Neutrophil (primary cell): ENCODE measurements at regions not wholly inside any gene's neighbourhood (a gene's known extent, or its start where the extent isn't known, plus 50 kb on each side); places are given as distances from the start of the nearest gene placed in this dataset.

ENCODE experiments used
- H3K27ac ChIP-seq: fragments of 200-600 bp; sonication (generic); 2 replicates; pipeline ENCODE4 v1.5.1; 2016; ENCODE audit warnings: mild to moderate bottlenecking, moderate library complexity
- H3K27me3 ChIP-seq: fragments of 200-600 bp; sonication (generic); 2 replicates; pipeline ENCODE4 v1.6.0; 2016; ENCODE audit warnings: mild to moderate bottlenecking
- H3K36me3 ChIP-seq: fragments of 200-600 bp; sonication (generic); 2 replicates; pipeline ENCODE4 v1.5.1; 2017
- H3K4me1 ChIP-seq, 2 experiments: fragments of 200-600 bp in 1 of 2; sonication (generic) in 1 of 2; 1 replicate in 1 of 2; 2 replicates in 1 of 2; pipeline versions ENCODE4 v1.5.1 to v1.6.1; 2013 to 2016; ENCODE audit warnings: low read depth in 1 of 2, low read length in 1 of 2, mild to moderate bottlenecking in 1 of 2, moderate library complexity in 1 of 2; ENCODE audit not compliant: control insufficient read depth in 1 of 2, insufficient read depth in 1 of 2
- H3K4me3 ChIP-seq, 2 experiments: fragments of 200-600 bp in 1 of 2; sonication (generic) in 1 of 2; 1 replicate in 1 of 2; 2 replicates in 1 of 2; pipeline ENCODE4 v1.5.1; 2013 to 2016; ENCODE audit warnings: low read depth in 1 of 2, low read length in 1 of 2, mild to moderate bottlenecking in 1 of 2, moderate library complexity in 1 of 2
- H3K9me3 ChIP-seq: fragments of 200-600 bp; sonication (generic); 2 replicates; pipeline ENCODE4 v1.5.1; 2016
- TF ChIP-seq, protein P1 (sequence below): fragments of 200-600 bp; sonication (generic); IDR thresholded peaks from 2 replicates; pipeline ENCODE4 v1.5.1; 2016; ENCODE audit warnings: antibody characterized with exemption

GRCh38 chr16:56019274-56019673 is 144.1 kb upstream of the CES5A start:
- Histone ChIP-seq H3K4me3 (no peak overlapping the region), H3K36me3 (no peaks in the 10 kb centered on the region), H3K27me3 (no peaks in the 10 kb centered on the region), H3K4me1 (no peaks in the 10 kb centered on the region), H3K27ac (no peak overlapping the region), H3K9me3 (no peaks in the 10 kb centered on the region)
- TF ChIP-seq, protein P1, sequence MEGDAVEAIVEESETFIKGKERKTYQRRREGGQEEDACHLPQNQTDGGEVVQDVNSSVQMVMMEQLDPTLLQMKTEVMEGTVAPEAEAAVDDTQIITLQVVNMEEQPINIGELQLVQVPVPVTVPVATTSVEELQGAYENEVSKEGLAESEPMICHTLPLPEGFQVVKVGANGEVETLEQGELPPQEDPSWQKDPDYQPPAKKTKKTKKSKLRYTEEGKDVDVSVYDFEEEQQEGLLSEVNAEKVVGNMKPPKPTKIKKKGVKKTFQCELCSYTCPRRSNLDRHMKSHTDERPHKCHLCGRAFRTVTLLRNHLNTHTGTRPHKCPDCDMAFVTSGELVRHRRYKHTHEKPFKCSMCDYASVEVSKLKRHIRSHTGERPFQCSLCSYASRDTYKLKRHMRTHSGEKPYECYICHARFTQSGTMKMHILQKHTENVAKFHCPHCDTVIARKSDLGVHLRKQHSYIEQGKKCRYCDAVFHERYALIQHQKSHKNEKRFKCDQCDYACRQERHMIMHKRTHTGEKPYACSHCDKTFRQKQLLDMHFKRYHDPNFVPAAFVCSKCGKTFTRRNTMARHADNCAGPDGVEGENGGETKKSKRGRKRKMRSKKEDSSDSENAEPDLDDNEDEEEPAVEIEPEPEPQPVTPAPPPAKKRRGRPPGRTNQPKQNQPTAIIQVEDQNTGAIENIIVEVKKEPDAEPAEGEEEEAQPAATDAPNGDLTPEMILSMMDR, result no peak

GRCh38 chr16:56013962-56014552 is 138.9 kb upstream of the CES5A start:
- TF ChIP-seq, protein P1, result no peak
- Histone ChIP-seq H3K36me3 (no peaks in the 10 kb centered on the region), H3K4me1 (no peaks in the 10 kb centered on the region), H3K27ac (no peak overlapping the region), H3K4me3 (no peak overlapping the region), H3K27me3 (no peaks in the 10 kb centered on the region), H3K9me3 (no peaks in the 10 kb centered on the region)

DNA sequence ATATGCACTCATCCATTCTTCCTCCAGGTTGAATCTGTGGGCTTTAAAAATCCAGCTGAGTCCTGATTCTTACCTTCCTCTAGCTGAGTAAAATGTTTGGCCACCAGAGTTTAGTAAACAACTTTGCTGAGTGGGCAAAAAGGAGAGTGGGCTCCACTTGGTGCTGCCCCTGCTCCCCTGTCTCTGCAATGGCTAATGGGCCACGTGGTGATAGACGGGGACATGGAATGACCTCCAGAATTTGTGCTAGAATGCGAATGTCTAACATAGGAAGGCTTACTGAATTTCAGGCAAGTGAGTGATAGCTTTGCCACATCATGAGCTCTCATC is 137.3 kb upstream of the CES5A start:
- no peaks in the 10 kb centered on the region for H3K9me3 ChIP-seq
- no peak overlapping the region for H3K27ac ChIP-seq
- no peaks in the 10 kb centered on the region for H3K36me3 ChIP-seq
- no peaks in the 10 kb centered on the region for H3K27me3 ChIP-seq
- H3K4me1 ChIP-seq, result no peaks in the 10 kb centered on the region
- no peak overlapping the region for H3K4me3 ChIP-seq
- TF ChIP-seq, protein P1, result no peak

DNA sequence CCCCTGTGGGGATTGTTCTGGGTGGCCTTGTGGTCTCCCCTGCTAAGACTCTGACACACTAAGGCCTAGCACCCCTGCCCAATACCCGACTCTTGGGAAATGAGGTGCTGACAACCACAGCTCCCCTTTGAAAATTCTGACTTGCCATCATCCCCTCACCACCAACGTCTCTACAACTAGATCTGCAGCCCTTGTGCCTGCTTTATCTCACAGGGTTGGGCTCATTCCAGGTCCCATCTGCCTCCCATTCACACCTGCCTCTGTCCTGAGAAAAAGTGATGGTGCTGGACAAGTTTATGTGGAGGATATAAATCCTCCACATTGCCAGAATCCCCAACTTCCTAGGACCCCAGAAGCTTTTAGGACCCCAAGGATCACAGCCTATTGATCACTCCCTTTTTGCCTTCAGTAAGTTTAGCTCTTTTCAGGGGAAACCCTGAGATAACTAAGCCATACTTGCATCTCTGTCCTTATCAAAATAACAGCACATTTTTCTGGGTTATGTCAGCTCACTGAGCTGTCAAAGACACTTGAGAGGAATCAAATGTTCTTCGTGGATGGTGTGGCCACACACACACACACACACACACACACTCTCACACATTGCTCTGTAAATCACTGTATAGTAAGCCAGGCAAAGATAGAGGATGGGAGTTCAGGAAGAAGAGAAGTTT is 136.8 kb upstream of the CES5A start:
- Histone ChIP-seq H3K9me3 (no peaks in the 10 kb centered on the region), H3K27me3 (no peaks in the 10 kb centered on the region), H3K4me3 (no peak overlapping the region), H3K36me3 (no peaks in the 10 kb centered on the region), H3K4me1 (no peaks in the 10 kb centered on the region), H3K27ac (no peak overlapping the region)
- TF ChIP-seq, protein P1, result no peak

GRCh38 chr16:56005958-56006357 is 130.8 kb upstream of the CES5A start:
- H3K36me3 ChIP-seq, result no peaks in the 10 kb centered on the region
- no peaks in the 10 kb centered on the region for H3K4me1 ChIP-seq
- no peak overlapping the region for H3K27ac ChIP-seq
- no peaks in the 10 kb centered on the region for H3K27me3 ChIP-seq
- no peaks in the 10 kb centered on the region for H3K9me3 ChIP-seq
- TF ChIP-seq, protein P1, result no peak
- H3K4me3 ChIP-seq, result no peak overlapping the region
